IMR-90 (cell line): ENCODE measurements at regions not wholly inside any gene's neighbourhood (a gene's known extent, or its start where the extent isn't known, plus 50 kb on each side); places are given as distances from the start of the nearest gene placed in this dataset.

Source experiments
- ATAC-seq: fragments of 200-7000 bp; cut with Tn5 transposase; 2 replicates; pipeline ENCODE4 v1.9.1; 2020; ENCODE audit warnings: low read depth, mild to moderate bottlenecking, moderate library complexity
- BruUV-seq: library from RNA; stranded (reverse); fragments of 400-500 nt; replicated peaks from 2 replicates; lab custom pipeline; 2021; lab: Mats Ljungman, UMichigan
- CTCF ChIA-PET: fragments of 300-600 bp; formaldehyde crosslinking; extraction: SDS; loops from one replicate; lab custom pipeline; 2021; ENCODE audit warnings: antibody characterized with exemption; lab: Yijun Ruan, JAX
- POLR2A ChIA-PET: fragments of 300-600 bp; sonication (Branson Sonifier 250); formaldehyde crosslinking; loops from one replicate; lab custom pipeline; 2022; ENCODE audit warnings: antibody characterized with exemption; ENCODE audit not compliant: unreplicated experiment; lab: Charles Lee
- DNase-seq: peaks from one replicate; pipeline ENCODE4 v3.0.0; 2013
- H2AFZ ChIP-seq: replicated peaks from 2 replicates; pipeline ENCODE3; 2013; ENCODE audit warnings: low read length, mild to moderate bottlenecking; ENCODE audit not compliant: poor library complexity
- H2AK5ac ChIP-seq: 2 replicates; pipeline ENCODE4 v1.6.1; 2013; ENCODE audit warnings: low read depth, low read length, inconsistent platforms
- H2AK9ac ChIP-seq: replicated peaks from 2 replicates; pipeline ENCODE3; 2013; ENCODE audit warnings: mild to moderate bottlenecking, low read depth, low read length, moderate library complexity; ENCODE audit not compliant: poor library complexity
- H2BK120ac ChIP-seq: 2 replicates; pipeline ENCODE4 v1.6.1; 2013; ENCODE audit warnings: low read depth, low read length, inconsistent platforms
- H2BK15ac ChIP-seq: 3 replicates; pipeline ENCODE4 v1.6.1; 2013; ENCODE audit warnings: low read depth, low read length, inconsistent platforms
- H2BK20ac ChIP-seq: 2 replicates; pipeline ENCODE4 v1.6.1; 2013; ENCODE audit warnings: low read depth, mild to moderate bottlenecking, inconsistent platforms, low read length, moderate library complexity
- H2BK5ac ChIP-seq: 2 replicates; pipeline ENCODE4 v1.6.1; 2013; ENCODE audit warnings: mild to moderate bottlenecking, low read depth, low read length, inconsistent platforms; ENCODE audit not compliant: poor library complexity, severe bottlenecking
- H3K14ac ChIP-seq: replicated peaks from 2 replicates; pipeline ENCODE4 v1.6.1; 2013; ENCODE audit warnings: low read depth, low read length, inconsistent platforms
- H3K18ac ChIP-seq: 2 replicates; pipeline ENCODE4 v1.6.1; 2013; ENCODE audit warnings: low read depth, low read length, control low read depth
- H3K23ac ChIP-seq: 2 replicates; pipeline ENCODE4 v1.6.1; 2013; ENCODE audit warnings: low read depth, low read length, inconsistent platforms
- H3K27ac ChIP-seq: 2 replicates; pipeline ENCODE4 v1.5.1; 2013; ENCODE audit warnings: mild to moderate bottlenecking, control low read depth, low read length; ENCODE audit not compliant: insufficient read depth
- H3K27me3 ChIP-seq: 2 replicates; pipeline ENCODE4 v1.6.1; 2013; ENCODE audit warnings: low read length; ENCODE audit not compliant: control insufficient read depth, insufficient read depth
- H3K36me3 ChIP-seq: 2 replicates; pipeline ENCODE4 v1.6.1; 2013; ENCODE audit warnings: low read length, mixed read lengths; ENCODE audit not compliant: control insufficient read depth, insufficient read depth
- H3K4ac ChIP-seq: 2 replicates; pipeline ENCODE4 v1.6.1; 2013; ENCODE audit warnings: low read depth, low read length, inconsistent platforms
- H3K4me1 ChIP-seq: 2 replicates; pipeline ENCODE4 v1.6.1; 2013; ENCODE audit warnings: low read length, mixed read lengths; ENCODE audit not compliant: control insufficient read depth, insufficient read depth
- H3K4me2 ChIP-seq: 2 replicates; pipeline ENCODE4 v1.6.1; 2013; ENCODE audit warnings: low read depth, mild to moderate bottlenecking, control low read depth, low read length, moderate library complexity
- H3K4me3 ChIP-seq: 2 replicates; pipeline ENCODE4 v1.5.1; 2013; ENCODE audit warnings: low read depth, mild to moderate bottlenecking, control low read depth, low read length, moderate library complexity; ENCODE audit not compliant: insufficient read depth
- H3K56ac ChIP-seq: 2 replicates; pipeline ENCODE4 v1.6.1; 2013; ENCODE audit warnings: low read length, inconsistent platforms; ENCODE audit not compliant: insufficient read depth; ENCODE audit errors: extremely low read depth
- H3K79me1 ChIP-seq, 2 experiments: 2 replicates each; pipeline ENCODE4 v1.6.1; 2013; ENCODE audit warnings: low read length in 2 of 2, inconsistent platforms in 1 of 2, low read depth in 1 of 2
- H3K9ac ChIP-seq: 2 replicates; pipeline ENCODE4 v1.6.1; 2013; ENCODE audit warnings: low read depth, low read length, control low read depth
- H3K9me1 ChIP-seq: 2 replicates; pipeline ENCODE4 v1.6.1; 2013; ENCODE audit warnings: low read length, inconsistent platforms; ENCODE audit not compliant: insufficient read depth
- H3K9me3 ChIP-seq: 2 replicates; pipeline ENCODE4 v1.6.1; 2013; ENCODE audit warnings: low read length; ENCODE audit not compliant: control insufficient read depth, insufficient read depth
- H4K20me1 ChIP-seq: 2 replicates; pipeline ENCODE4 v1.6.1; 2013; ENCODE audit warnings: low read length, inconsistent platforms; ENCODE audit not compliant: insufficient read depth
- H4K5ac ChIP-seq: 2 replicates; pipeline ENCODE4 v1.6.1; 2013; ENCODE audit warnings: mild to moderate bottlenecking, low read depth, low read length, control low read depth
- H4K8ac ChIP-seq, 2 experiments: 2 replicates each; pipeline ENCODE4 v1.6.1; 2013; ENCODE audit warnings: low read depth in 2 of 2, low read length in 2 of 2, control low read depth in 1 of 2, inconsistent platforms in 1 of 2
- H4K91ac ChIP-seq: 2 replicates; pipeline ENCODE4 v1.6.1; 2013; ENCODE audit warnings: low read depth, low read length, inconsistent platforms; ENCODE audit not compliant: insufficient read depth
- CEBPB ChIP-seq: IDR thresholded peaks from 2 replicates; pipeline ENCODE4 v1.6.1; 2012; ENCODE audit warnings: low read depth, low read length, improper control_type of control experiment
- CHD1 ChIP-seq: IDR thresholded peaks from 2 replicates; pipeline ENCODE4 v1.6.1; 2012; ENCODE audit warnings: low read depth, low read length, improper control_type of control experiment
- CTCF ChIP-seq: conservative IDR thresholded peaks from 2 replicates; pipeline ENCODE4 v1.5.1; 2012; ENCODE audit warnings: mild to moderate bottlenecking, low read depth, low read length, improper control_type of control experiment
- FOS ChIP-seq: fragments of 150-350 bp; IDR thresholded peaks from 2 replicates; pipeline ENCODE4 v1.6.1; 2016; ENCODE audit warnings: low read depth, low read length
- whole genome bisulfite sequencing, 2 experiments: methylation state at CpG; one replicate each; pipeline versions ENCODE4 v1.1.5 to v1.1.7; 2013; ENCODE audit warnings: missing lambda C conversion rate in 2 of 2; ENCODE audit not compliant: insufficient read length in 1 of 2; ENCODE audit errors: extremely low coverage in 2 of 2; 5-methylcytosine and 5-hydroxymethylcytosine counted together
- dilution Hi-C: fragments of 300-500 bp; cut with HindIII; formaldehyde crosslinking; loops from one replicate; pipeline ENCODE4 v1.14.3; 2018; ENCODE audit warnings: low sequenced_read_pairs; ENCODE audit not compliant: unreplicated experiment
- in situ Hi-C: fragments of 300-500 bp; cut with MboI; formaldehyde crosslinking; loops from 3 replicates; pipeline ENCODE4 v1.14.3; 2019; ENCODE audit warnings: low sequenced_read_pairs, inconsistent platforms, mixed read lengths
- intact Hi-C: fragments of 100-400 bp; cut with micrococcal nuclease; formaldehyde crosslinking; loops from 2 replicates; pipeline ENCODE4 v1.10.0; 2022

- Histone ChIP-seq H3K27me3 (no peaks in the 10 kb centered on the region), H3K9ac (no peak overlapping the region), H2AK9ac (no peak overlapping the region), H4K91ac (no peak overlapping the region), H3K14ac (no peak overlapping the region), H2BK5ac (no peak overlapping the region), H4K5ac (no peak overlapping the region), H3K9me1 (no peaks in the 10 kb centered on the region), H2BK15ac (no peak overlapping the region), H3K27ac (no peak overlapping the region), H3K4me3 (no peak overlapping the region), H2AK5ac (no peak overlapping the region), H3K36me3 (no peaks in the 10 kb centered on the region), H3K18ac (no peak overlapping the region), H4K20me1 (no peaks in the 10 kb centered on the region), H3K23ac (no peak overlapping the region), H3K4me2 (no peak overlapping the region), H3K4me1 (no peaks in the 10 kb centered on the region), H2BK20ac (no peak overlapping the region), H2BK120ac (no peak overlapping the region), H3K79me1 (no peaks in the 10 kb centered on the region), H3K9me3 (peaks cover 8% of the 10 kb centered on the region), H4K8ac (no peak overlapping the region), H2AFZ (no peak overlapping the region), H3K56ac (no peak overlapping the region), H3K4ac (no peak overlapping the region)
- ChIA-PET POLR2A (no interaction called here), CTCF (no interaction called here)
- dilution Hi-C loops = no loop called here
- DNase-seq (no peak), ATAC-seq (no peak)
- in situ Hi-C loops = no loop called here
- BruUV-seq = no TSS peak
- intact Hi-C loops = no loop called here
- no peak for TF ChIP-seq FOS
- TF ChIP-seq CHD1 = no peak
- TF ChIP-seq CEBPB = no peak
- TF ChIP-seq CTCF = no peak
- WGBS, 2 experiments = no CpG with 5 or more reads among the region's 1 CpG
These were observed 915.9 kb downstream of the PCDH17 start for GRCh38 chr13:58547419-58547818.
